ENCODE measurements at regions not wholly inside any gene's neighbourhood (a gene's known extent, or its start where the extent isn't known, plus 50 kb on each side); places are given as distances from the start of the nearest gene placed in this dataset.
A peak's percentile ranks its signal among the peaks of the same experiment; 100 is the strongest.
"Not testable (repeated sequence)": the region's sequence is repeated elsewhere in the genome, so short reads cannot be mapped to it uniquely, and the experiment has no call there.

GRCh38 chr9:41273549-41274267 is 84.6 kb upstream of the ZNG1F start:
- peak; percentile 51 to 68 for DNase-seq (ENCODE audit: low read depth in 1 of 2, low spot score in 1 of 2)

GRCh38 chr9:41272879-41273548 is 83.9 kb upstream of the ZNG1F start:
- DNase-seq (ENCODE audit: low read depth in 1 of 2, low spot score in 1 of 2), result peak in 1 of 2 donors; percentile 12

- DNase-seq (ENCODE audit: low read depth in 1 of 2, low spot score in 1 of 2), result not testable (repeated sequence)
Measured at GRCh38 chr9:41270992-41271391, 81.9 kb upstream of the ZNG1F start.

GRCh38 chr9:41269471-41269870 is 80.4 kb upstream of the ZNG1F start:
- not testable (repeated sequence) for DNase-seq (ENCODE audit: low read depth in 1 of 2, low spot score in 1 of 2)

- not testable (repeated sequence) for DNase-seq (ENCODE audit: low read depth in 1 of 2, low spot score in 1 of 2)
Measured at GRCh38 chr9:41269054-41269453, 79.9 kb upstream of the ZNG1F start.

- not testable (repeated sequence) for DNase-seq (ENCODE audit: low read depth in 1 of 2, low spot score in 1 of 2)
Measured at GRCh38 chr9:41266602-41267001, 77.5 kb upstream of the ZNG1F start.

GRCh38 chr9:41266000-41266399 is 76.9 kb upstream of the ZNG1F start:
- not testable (repeated sequence) for DNase-seq (ENCODE audit: low read depth in 1 of 2, low spot score in 1 of 2)

GRCh38 chr9:41251973-41252372 is 62.9 kb upstream of the ZNG1F start:
- DNase-seq (ENCODE audit: low read depth in 1 of 2, low spot score in 1 of 2), result not testable (repeated sequence)

- not testable (repeated sequence) for DNase-seq (ENCODE audit: low read depth in 1 of 2, low spot score in 1 of 2)
Measured at GRCh38 chr9:41251101-41251500, 62.0 kb upstream of the ZNG1F start.

GRCh38 chr9:41246702-41247101 is 57.6 kb upstream of the ZNG1F start:
- not testable (repeated sequence) for DNase-seq (ENCODE audit: low read depth in 1 of 2, low spot score in 1 of 2)
